ENCODE measurements at regions not wholly inside any gene's neighbourhood (a gene's known extent, or its start where the extent isn't known, plus 50 kb on each side); places are given as distances from the start of the nearest gene placed in this dataset.

GRCh38 chr7:53984776-53985175 is 557.4 kb upstream of the VSTM2A start:
- ChIA-PET CTCF (no interaction called here), POLR2A (no interaction called here)
- no peaks in the 10 kb centered on the region for H4K20me1 ChIP-seq (replicated peaks; ENCODE audit: control insufficient read depth, extremely low read depth, insufficient read depth, low read length)
- peaks cover 2% of the 10 kb centered on the region for H3K9me3 ChIP-seq (replicated peaks; ENCODE audit: control insufficient read depth, insufficient read depth, low read length)
- no peaks in the 10 kb centered on the region for H3K4me1 ChIP-seq (ENCODE audit: control insufficient read depth, extremely low read depth, insufficient read depth, low read length)
- TF ChIP-seq EZH2 (IDR thresholded peaks at IDR 0.05; ENCODE audit: borderline replicate concordance, low read depth, low read length, severe bottlenecking) (no peak), JUN (IDR thresholded peaks at IDR 0.05; ENCODE audit: borderline replicate concordance, insufficient read depth, insufficient read length, low read depth) (no peak), POLR2A (IDR thresholded peaks at IDR 0.05; ENCODE audit: low read depth, low read length) (no peak), GATA2 (IDR thresholded peaks at IDR 0.05; ENCODE audit: insufficient read depth, insufficient read length, low read depth, low read length) (no peak), FOS (IDR thresholded peaks at IDR 0.05; ENCODE audit: borderline replicate concordance, insufficient read depth, low read length) (no peak), CTCF (IDR thresholded peaks at IDR 0.05; ENCODE audit: extremely low read depth in 1 of 2, insufficient read depth in 1 of 2, low read depth in 1 of 2, low read length in 2 of 2) (no peak), POLR2AphosphoS5 (IDR thresholded peaks at IDR 0.05; ENCODE audit: insufficient read depth, low read depth, low read length) (no peak), MAX (IDR thresholded peaks at IDR 0.05; ENCODE audit: insufficient read depth, insufficient read length) (no peak), MYC (IDR thresholded peaks at IDR 0.05; ENCODE audit: low read depth, low read length) (no peak)
- H3K4me3 ChIP-seq (replicated peaks in 1 of 3; ENCODE audit: insufficient read depth in 1 of 3, low read depth in 1 of 3, low read length in 3 of 3): no peak overlapping the region
- H3K36me3 ChIP-seq (ENCODE audit: control insufficient read depth in 2 of 2, extremely low read depth in 1 of 2, insufficient read depth in 2 of 2, low read length in 2 of 2): no peaks in the 10 kb centered on the region
- dilution Hi-C loops (cut with MboI; ENCODE audit: extremely low pct_ligation_motif_present, low sequenced_read_pairs): no loop called here
- no peak overlapping the region for H3K27ac ChIP-seq (ENCODE audit: insufficient read depth, low read depth, low read length)
- no peak overlapping the region for H3K9ac ChIP-seq (replicated peaks; ENCODE audit: extremely low read depth, insufficient read depth, low read length)
- H3K79me2 ChIP-seq (ENCODE audit: control insufficient read depth, insufficient read depth, low read length): no peaks in the 10 kb centered on the region
- no peaks in the 10 kb centered on the region for H3K9me1 ChIP-seq (replicated peaks; ENCODE audit: control insufficient read depth, extremely low read depth, insufficient read depth, low read length)
- H3K27me3 ChIP-seq (ENCODE audit: control insufficient read depth in 2 of 2, insufficient read depth in 2 of 2, low read length in 2 of 2): no peaks in the 10 kb centered on the region
- BruUV-seq (replicated peaks): no TSS peak
- intact Hi-C loops (cut with micrococcal nuclease): no loop called here
- H3K4me2 ChIP-seq (ENCODE audit: insufficient read depth, low read length): no peak overlapping the region
- no peak for FAIRE-seq
- DNase-seq (ENCODE audit: low read depth, low spot score): no peak
- no peak overlapping the region for H2AFZ ChIP-seq (ENCODE audit: low read depth, low read length)

Measured in endothelial cell of umbilical vein (primary cell).